ENCODE measurements at regions not wholly inside any gene's neighbourhood (a gene's known extent, or its start where the extent isn't known, plus 50 kb on each side); places are given as distances from the start of the nearest gene placed in this dataset.
"Not testable (repeated sequence)": the region's sequence is repeated elsewhere in the genome, so short reads cannot be mapped to it uniquely, and the experiment has no call there.

DNA sequence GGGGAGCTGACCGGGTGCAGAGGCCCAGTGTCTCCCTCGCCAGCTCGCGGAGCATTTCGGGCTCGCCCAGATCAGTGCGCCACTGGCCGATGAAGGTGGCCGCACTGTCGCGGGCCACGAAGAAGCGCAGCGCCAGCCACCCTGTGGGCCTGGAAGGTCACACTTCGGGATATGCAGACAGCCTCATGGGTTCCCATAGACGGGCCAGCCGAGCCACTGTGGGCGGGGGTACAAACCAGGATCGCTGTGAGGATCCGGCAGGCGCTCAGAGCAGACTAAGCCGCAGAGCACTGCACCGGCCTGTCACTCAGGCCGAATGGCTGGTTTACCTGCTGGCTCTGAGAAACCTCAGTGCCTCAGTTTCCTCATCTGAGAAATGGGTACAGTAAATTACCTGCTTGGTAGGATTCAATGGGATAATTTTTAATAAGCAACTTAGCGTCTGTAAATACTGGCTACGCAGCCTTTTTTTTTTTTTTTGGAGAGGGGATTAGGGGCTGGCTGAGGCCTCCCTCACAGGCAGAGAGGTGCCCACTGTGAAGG is 64.0 kb upstream of the IGFBPL1 start:
- peaks cover 24% of the 10 kb centered on the region for H3K27me3 Mint-ChIP-seq (ENCODE audit: unreplicated experiment)
- TF ChIP-seq, protein P1, sequence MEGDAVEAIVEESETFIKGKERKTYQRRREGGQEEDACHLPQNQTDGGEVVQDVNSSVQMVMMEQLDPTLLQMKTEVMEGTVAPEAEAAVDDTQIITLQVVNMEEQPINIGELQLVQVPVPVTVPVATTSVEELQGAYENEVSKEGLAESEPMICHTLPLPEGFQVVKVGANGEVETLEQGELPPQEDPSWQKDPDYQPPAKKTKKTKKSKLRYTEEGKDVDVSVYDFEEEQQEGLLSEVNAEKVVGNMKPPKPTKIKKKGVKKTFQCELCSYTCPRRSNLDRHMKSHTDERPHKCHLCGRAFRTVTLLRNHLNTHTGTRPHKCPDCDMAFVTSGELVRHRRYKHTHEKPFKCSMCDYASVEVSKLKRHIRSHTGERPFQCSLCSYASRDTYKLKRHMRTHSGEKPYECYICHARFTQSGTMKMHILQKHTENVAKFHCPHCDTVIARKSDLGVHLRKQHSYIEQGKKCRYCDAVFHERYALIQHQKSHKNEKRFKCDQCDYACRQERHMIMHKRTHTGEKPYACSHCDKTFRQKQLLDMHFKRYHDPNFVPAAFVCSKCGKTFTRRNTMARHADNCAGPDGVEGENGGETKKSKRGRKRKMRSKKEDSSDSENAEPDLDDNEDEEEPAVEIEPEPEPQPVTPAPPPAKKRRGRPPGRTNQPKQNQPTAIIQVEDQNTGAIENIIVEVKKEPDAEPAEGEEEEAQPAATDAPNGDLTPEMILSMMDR (IDR thresholded peaks at IDR 0.05), result no peak
- no peak overlapping the region for H3K4me3 Mint-ChIP-seq (ENCODE audit: unreplicated experiment)
- DNase-seq (ENCODE audit: extremely low spot score, unreplicated experiment), result no peak
- no peak overlapping the region for H3K27ac Mint-ChIP-seq (ENCODE audit: unreplicated experiment)
- peaks cover 7% of the 10 kb centered on the region for H3K9me3 Mint-ChIP-seq (ENCODE audit: unreplicated experiment)
- peaks cover 10% of the 10 kb centered on the region for H3K4me1 Mint-ChIP-seq (ENCODE audit: unreplicated experiment)
- H3K36me3 Mint-ChIP-seq (ENCODE audit: unreplicated experiment), result peaks cover 4% of the 10 kb centered on the region

DNA sequence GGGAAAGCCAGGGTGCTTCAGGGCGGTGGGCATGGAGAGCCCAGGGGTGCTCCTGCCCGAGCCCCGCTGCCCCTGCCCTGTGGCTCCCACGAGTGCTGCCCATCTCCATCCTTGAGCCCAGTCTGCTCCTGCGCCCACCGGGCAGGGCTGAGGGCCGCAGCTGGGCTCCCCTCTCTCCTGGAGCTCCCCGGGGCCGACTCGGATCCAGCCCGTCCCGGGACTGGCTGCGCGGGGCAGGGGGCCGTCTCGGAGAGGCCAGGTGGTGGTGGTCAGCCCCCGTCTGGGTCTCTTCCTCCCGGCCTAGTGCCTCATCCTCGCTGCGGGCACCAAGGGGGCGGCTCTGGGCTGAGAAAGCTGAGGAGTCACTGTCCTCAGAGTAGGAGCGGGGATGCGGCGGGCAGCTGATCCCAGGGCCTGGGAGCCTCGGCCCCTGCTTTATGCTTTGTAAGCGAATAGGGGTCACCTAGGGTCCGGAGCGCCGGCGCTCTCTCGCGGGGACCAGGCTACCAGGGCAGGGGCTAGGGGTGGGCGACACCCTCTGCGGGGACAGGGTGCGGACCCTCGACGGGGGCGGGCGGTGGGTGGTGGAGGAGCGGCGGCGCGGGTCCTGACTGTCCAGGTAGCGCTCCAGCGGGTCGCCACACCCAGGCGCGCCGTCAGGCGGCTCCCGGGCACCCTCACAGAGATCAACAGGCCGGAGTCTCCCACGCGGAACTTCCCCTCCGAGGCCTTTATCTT is 63.3 kb upstream of the IGFBPL1 start:
- H3K4me1 Mint-ChIP-seq (ENCODE audit: unreplicated experiment); H3K27ac Mint-ChIP-seq (ENCODE audit: unreplicated experiment); H3K36me3 Mint-ChIP-seq (ENCODE audit: unreplicated experiment); H3K4me3 Mint-ChIP-seq (ENCODE audit: unreplicated experiment); H3K9me3 Mint-ChIP-seq (ENCODE audit: unreplicated experiment); DNase-seq (ENCODE audit: extremely low spot score, unreplicated experiment): not testable (repeated sequence)
- H3K27me3 Mint-ChIP-seq (ENCODE audit: unreplicated experiment), result peaks cover 22% of the 10 kb centered on the region

DNA sequence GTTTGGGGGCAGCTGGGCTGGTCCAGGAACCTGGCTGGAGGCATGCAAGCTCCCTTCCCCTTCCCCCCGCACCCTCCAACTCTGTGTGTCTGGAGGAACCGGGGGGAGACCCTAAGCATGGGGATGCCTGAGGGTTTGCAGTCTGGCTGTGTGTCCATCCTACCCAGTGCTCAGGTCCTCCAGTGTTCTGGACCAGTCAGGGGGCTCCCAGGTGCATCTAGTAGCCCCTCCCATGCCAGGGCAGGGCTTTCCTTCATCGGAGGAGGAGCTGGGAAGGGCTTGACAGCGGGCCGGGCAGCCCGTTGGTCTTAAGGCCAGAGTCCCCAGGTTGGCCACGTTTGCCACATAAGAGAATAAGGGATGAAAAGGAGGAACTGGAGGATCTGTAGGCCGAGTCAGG is 62.6 kb upstream of the IGFBPL1 start:
- peaks cover 3% of the 10 kb centered on the region for H3K36me3 Mint-ChIP-seq (ENCODE audit: unreplicated experiment)
- TF ChIP-seq, protein P1 (IDR thresholded peaks at IDR 0.05), result no peak
- H3K4me3 Mint-ChIP-seq (ENCODE audit: unreplicated experiment), result no peak overlapping the region
- H3K9me3 Mint-ChIP-seq (ENCODE audit: unreplicated experiment), result peaks cover 5% of the 10 kb centered on the region
- peaks cover 17% of the 10 kb centered on the region for H3K27me3 Mint-ChIP-seq (ENCODE audit: unreplicated experiment)
- peaks cover 10% of the 10 kb centered on the region for H3K4me1 Mint-ChIP-seq (ENCODE audit: unreplicated experiment)
- no peak overlapping the region for H3K27ac Mint-ChIP-seq (ENCODE audit: unreplicated experiment)
- no peak for DNase-seq (ENCODE audit: extremely low spot score, unreplicated experiment)

DNA sequence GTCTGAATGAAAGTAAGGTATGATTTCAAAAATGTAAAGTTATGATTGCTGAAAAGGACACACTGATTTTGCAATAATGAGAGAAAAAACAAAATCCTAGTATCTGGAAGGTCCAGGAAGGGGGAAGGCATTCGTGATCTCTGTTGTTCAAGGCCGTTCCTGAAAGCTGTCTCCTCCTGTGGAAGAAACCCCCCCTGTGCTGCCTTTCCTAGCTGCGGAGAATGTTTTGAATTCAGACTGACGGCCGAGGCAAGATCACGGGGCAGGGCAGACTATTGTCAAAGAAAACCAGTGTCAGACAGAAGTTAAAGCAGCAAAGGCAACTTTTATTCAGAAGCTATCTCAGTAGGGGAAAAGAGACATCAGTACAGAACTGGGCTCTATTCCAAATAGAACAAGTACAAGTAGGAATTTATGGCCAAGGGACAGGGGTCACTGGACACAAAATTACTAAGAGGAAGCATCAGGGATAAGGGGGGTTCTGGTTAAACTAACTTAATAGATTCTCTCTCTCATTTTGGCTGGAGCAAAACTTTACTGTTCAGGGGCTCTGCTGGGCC is 61.9 kb upstream of the IGFBPL1 start:
- TF ChIP-seq, protein P1 (IDR thresholded peaks at IDR 0.05), result no peak
- Mint-ChIP-seq H3K4me1 (ENCODE audit: unreplicated experiment) (peaks cover 10% of the 10 kb centered on the region), H3K4me3 (ENCODE audit: unreplicated experiment) (no peak overlapping the region), H3K36me3 (ENCODE audit: unreplicated experiment) (no peaks in the 10 kb centered on the region), H3K27me3 (ENCODE audit: unreplicated experiment) (peaks cover 13% of the 10 kb centered on the region), H3K27ac (ENCODE audit: unreplicated experiment) (peak overlapping the region; percentile 23), H3K9me3 (ENCODE audit: unreplicated experiment) (no peaks in the 10 kb centered on the region)
- DNase-seq (ENCODE audit: extremely low spot score, unreplicated experiment), result no peak

DNA sequence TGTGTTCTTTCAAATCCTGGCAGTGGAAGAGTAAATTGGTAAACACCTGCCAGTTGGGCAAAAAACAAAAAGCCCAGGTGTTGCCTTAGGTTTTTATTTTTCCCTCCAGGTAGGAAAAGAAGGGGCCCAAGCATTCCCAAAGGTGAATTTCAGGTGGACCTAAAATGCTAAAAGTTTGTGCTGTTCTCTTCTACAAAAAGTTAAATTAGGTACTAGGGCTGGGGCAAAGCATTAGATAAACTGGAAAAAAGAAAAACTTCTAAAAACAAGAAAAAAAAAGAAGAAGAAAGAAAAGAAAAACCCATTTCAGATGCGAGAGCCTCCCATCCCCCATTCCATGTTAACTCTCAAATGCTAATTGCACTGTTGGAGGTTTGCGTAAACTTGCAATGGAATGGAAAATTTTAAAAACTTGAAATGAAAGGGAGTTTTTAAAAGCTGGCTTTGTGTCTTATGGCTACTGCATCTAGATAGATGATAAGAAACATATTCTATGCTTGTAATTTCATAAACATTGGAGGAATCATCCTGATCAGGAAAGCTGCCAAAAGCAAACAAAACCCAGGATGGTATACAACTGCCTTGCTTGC is 59.9 kb upstream of the IGFBPL1 start:
- H3K9me3 Mint-ChIP-seq (ENCODE audit: unreplicated experiment); H3K27ac Mint-ChIP-seq (ENCODE audit: unreplicated experiment); H3K27me3 Mint-ChIP-seq (ENCODE audit: unreplicated experiment); DNase-seq (ENCODE audit: extremely low spot score, unreplicated experiment); H3K36me3 Mint-ChIP-seq (ENCODE audit: unreplicated experiment); H3K4me3 Mint-ChIP-seq (ENCODE audit: unreplicated experiment); H3K4me1 Mint-ChIP-seq (ENCODE audit: unreplicated experiment): not testable (repeated sequence)

Data from osteocyte (in vitro differentiated cells).